Vagina (tissue), 2 donors: ENCODE measurements at regions not wholly inside any gene's neighbourhood (a gene's known extent, or its start where the extent isn't known, plus 50 kb on each side); places are given as distances from the start of the nearest gene placed in this dataset.

Source experiments
- DNase-seq, 2 donors: peaks; one replicate each; pipeline ENCODE4 v3.0.0-alpha.2; 2017; ENCODE audit errors: extremely low spot score in 2 of 2
- H3K27ac ChIP-seq: fragments of 200-600 bp; sonication (generic); one replicate; pipeline ENCODE4 v1.5.1; 2019
- H3K27me3 ChIP-seq: fragments of 200-600 bp; sonication (generic); one replicate; pipeline ENCODE4 v1.5.1; 2019
- H3K36me3 ChIP-seq, 2 donors: fragments of 200-600 bp; sonication (generic); one replicate each; pipeline ENCODE4 v1.5.1; 2017 to 2019
- H3K4me1 ChIP-seq: fragments of 200-600 bp; sonication (generic); one replicate; pipeline ENCODE4 v1.5.1; 2019
- H3K4me3 ChIP-seq, 2 donors: fragments of 200-600 bp; sonication (generic); 1 replicate in 1 of 2; 2 replicates in 1 of 2; pipeline ENCODE4 v1.5.1; 2016 to 2019
- H3K9me3 ChIP-seq: fragments of 200-600 bp; sonication (generic); one replicate; pipeline ENCODE4 v1.5.1; 2019
- POLR2A ChIP-seq, 2 donors: fragments of 450-650 bp; IDR thresholded peaks; one replicate each; pipeline ENCODE4 v1.6.1; 2017; ENCODE audit warnings: antibody characterized with exemption in 2 of 2, mild to moderate bottlenecking in 2 of 2, moderate library complexity in 2 of 2
- POLR2AphosphoS5 ChIP-seq, 2 donors: sonication (generic); formaldehyde crosslinking; IDR thresholded peaks; one replicate each; pipeline ENCODE4 v1.9.0; 2017; ENCODE audit warnings: antibody characterized with exemption in 2 of 2, mild to moderate bottlenecking in 2 of 2, low read depth in 1 of 2; ENCODE audit not compliant: insufficient read depth in 1 of 2
- intact Hi-C: fragments of 100-400 bp; cut with DNase I; formaldehyde crosslinking; loops from one replicate; pipeline ENCODE4 v1.15.1; 2023
- TF ChIP-seq, protein P1 (sequence below), 3 experiments: fragments of 450-650 bp in 2 of 3; fragments of 200-600 bp in 1 of 3; sonication (generic) in 1 of 3; IDR thresholded peaks; one replicate each; pipeline ENCODE4 v1.5.1; 2017 to 2019; ENCODE audit warnings: antibody characterized with exemption in 3 of 3, mild to moderate bottlenecking in 2 of 3, moderate library complexity in 2 of 3

GRCh38 chr10:46224414-46224682 lies 62.4 kb upstream of the ANTXRL start:
- Histone ChIP-seq H3K36me3 (no peaks in the 10 kb centered on the region), H3K27me3 (no peaks in the 10 kb centered on the region), H3K9me3 (no peaks in the 10 kb centered on the region), H3K4me1 (no peaks in the 10 kb centered on the region), H3K4me3 (no peak overlapping the region), H3K27ac (no peak overlapping the region)
- peak in 1 of 2 donors; percentile 55 for DNase-seq
- TF ChIP-seq, protein P1, sequence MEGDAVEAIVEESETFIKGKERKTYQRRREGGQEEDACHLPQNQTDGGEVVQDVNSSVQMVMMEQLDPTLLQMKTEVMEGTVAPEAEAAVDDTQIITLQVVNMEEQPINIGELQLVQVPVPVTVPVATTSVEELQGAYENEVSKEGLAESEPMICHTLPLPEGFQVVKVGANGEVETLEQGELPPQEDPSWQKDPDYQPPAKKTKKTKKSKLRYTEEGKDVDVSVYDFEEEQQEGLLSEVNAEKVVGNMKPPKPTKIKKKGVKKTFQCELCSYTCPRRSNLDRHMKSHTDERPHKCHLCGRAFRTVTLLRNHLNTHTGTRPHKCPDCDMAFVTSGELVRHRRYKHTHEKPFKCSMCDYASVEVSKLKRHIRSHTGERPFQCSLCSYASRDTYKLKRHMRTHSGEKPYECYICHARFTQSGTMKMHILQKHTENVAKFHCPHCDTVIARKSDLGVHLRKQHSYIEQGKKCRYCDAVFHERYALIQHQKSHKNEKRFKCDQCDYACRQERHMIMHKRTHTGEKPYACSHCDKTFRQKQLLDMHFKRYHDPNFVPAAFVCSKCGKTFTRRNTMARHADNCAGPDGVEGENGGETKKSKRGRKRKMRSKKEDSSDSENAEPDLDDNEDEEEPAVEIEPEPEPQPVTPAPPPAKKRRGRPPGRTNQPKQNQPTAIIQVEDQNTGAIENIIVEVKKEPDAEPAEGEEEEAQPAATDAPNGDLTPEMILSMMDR (IDR thresholded peaks at IDR 0.05): no peak
- TF ChIP-seq POLR2AphosphoS5 (IDR thresholded peaks at IDR 0.05; ENCODE audit: insufficient read depth in 1 of 2, low read depth in 1 of 2) (no peak), POLR2A (IDR thresholded peaks at IDR 0.05) (no peak)
- intact Hi-C loops: no loop called here

DNA sequence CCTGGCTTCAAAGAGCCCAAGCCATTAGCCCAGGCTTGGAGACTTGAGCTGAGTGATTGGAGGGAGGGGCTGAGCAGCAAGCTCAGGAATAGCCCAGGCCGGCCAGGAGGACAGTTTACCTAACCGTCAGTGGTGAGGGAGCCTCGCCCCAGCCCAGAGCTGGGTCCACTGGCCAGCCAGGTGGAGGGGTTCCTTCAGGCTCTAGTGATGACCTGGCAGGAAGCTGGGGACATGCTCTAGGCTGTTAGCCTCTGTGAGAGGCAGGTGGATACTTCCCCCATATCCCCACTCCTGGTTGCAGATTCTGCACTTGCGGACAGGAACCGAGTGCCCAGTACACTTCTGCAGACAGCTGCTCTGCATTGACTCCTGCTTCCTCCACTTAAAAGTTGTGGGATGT lies 61.2 kb upstream of the ANTXRL start:
- Histone ChIP-seq H3K4me3 (no peak overlapping the region), H3K27ac (no peak overlapping the region), H3K9me3 (no peaks in the 10 kb centered on the region), H3K27me3 (no peaks in the 10 kb centered on the region), H3K4me1 (no peaks in the 10 kb centered on the region), H3K36me3 (no peaks in the 10 kb centered on the region)
- TF ChIP-seq POLR2AphosphoS5 (IDR thresholded peaks at IDR 0.05; ENCODE audit: insufficient read depth in 1 of 2, low read depth in 1 of 2) (no peak), POLR2A (IDR thresholded peaks at IDR 0.05) (no peak)
- TF ChIP-seq, protein P1 (IDR thresholded peaks at IDR 0.05): no peak
- intact Hi-C loops: no loop called here
- no peak for DNase-seq

DNA sequence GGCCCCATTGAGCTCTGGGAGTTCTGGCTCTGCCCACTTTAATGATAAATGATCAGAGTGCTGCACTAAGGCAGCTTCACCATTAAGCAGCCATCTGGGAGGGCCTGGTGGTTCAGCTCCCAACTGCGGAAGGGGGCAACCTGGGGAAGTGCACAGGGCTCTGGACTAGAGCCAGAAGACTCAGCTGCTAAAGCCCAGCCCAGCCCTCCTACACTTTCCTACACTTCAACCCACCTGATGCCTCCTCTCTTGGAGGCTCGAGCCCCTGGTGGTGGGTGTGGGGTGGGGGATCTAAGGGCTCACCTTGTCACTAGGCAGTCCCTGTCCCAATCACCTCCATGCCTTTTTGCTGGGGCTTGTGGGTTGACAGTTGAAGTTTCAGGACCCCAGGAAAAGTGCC lies 60.6 kb upstream of the ANTXRL start:
- Histone ChIP-seq H3K27ac (no peak overlapping the region), H3K36me3 (no peaks in the 10 kb centered on the region), H3K4me3 (no peak overlapping the region), H3K4me1 (no peaks in the 10 kb centered on the region), H3K9me3 (no peaks in the 10 kb centered on the region), H3K27me3 (no peaks in the 10 kb centered on the region)
- intact Hi-C loops: no loop called here
- peak in 1 of 2 donors; percentile 77 for DNase-seq
- TF ChIP-seq, protein P1 (IDR thresholded peaks at IDR 0.05): no peak
- TF ChIP-seq POLR2A (IDR thresholded peaks at IDR 0.05) (no peak), POLR2AphosphoS5 (IDR thresholded peaks at IDR 0.05; ENCODE audit: insufficient read depth in 1 of 2, low read depth in 1 of 2) (no peak)

DNA sequence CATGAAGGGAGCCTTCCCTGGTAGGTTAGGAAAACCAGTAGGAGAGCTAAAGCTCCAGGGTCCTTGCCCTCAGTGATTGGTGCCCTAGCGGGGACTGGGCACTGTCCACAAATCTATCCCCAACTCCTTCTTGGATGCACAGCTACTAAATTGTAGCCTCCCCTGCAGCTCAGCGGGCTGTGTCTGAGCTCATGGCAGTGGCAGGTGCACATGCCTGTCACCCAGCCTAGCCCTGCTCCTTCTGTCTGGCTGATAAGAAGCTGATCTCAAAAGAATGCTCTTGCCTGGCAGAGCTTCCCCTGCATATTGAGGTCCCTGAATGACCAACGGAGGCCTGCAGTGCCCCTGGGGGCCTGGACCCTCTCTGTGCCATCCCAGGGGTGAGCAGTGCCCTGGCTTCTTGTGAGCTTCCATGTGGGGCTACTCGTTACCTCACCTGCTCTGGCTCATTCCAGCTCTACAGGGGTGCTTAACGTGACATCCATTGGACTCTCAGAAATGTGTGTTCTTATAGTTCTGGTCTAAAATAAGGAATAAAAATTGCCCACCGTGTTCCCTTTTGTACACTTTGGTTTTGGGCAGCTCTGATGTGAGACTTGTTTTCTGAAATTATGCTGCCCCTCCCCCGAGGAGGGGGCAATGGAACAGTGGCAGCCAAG lies 59.8 kb upstream of the ANTXRL start:
- peak; percentile 67 to 90 for DNase-seq

DNA sequence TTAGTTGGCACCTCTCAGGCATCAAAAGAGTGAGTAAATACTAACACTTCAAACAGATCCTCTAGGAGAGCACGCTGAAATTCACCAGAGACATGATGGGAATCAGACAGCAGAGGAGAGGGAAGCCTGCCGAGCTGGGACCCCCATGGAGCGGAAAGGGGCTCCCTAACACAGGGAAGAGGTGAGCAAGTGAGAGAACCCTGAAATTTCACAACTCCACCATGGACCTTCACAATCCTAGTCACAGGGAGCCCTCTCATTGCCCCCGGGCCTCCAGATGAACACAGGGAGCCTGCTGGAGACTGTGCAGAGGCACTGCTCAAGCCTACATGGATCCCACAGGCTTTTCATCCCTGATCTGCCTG lies 59.2 kb upstream of the ANTXRL start:
- no peaks in the 10 kb centered on the region for H3K9me3 ChIP-seq
- DNase-seq: peak; percentile 28 to 70
- H3K4me1 ChIP-seq: no peaks in the 10 kb centered on the region
- TF ChIP-seq, protein P1 (IDR thresholded peaks at IDR 0.05): no peak
- TF ChIP-seq POLR2AphosphoS5 (IDR thresholded peaks at IDR 0.05; ENCODE audit: insufficient read depth in 1 of 2, low read depth in 1 of 2): no peak
- H3K36me3 ChIP-seq: no peaks in the 10 kb centered on the region
- no peaks in the 10 kb centered on the region for H3K27me3 ChIP-seq
- no peak overlapping the region for H3K27ac ChIP-seq
- intact Hi-C loops: no loop called here
- no peak overlapping the region for H3K4me3 ChIP-seq

More for the DNA sequence above, 59.8 kb upstream of the ANTXRL start:
- H3K9me3 ChIP-seq: no peaks in the 10 kb centered on the region
- intact Hi-C loops: no loop called here
- H3K27ac ChIP-seq: no peak overlapping the region
- H3K27me3 ChIP-seq: no peaks in the 10 kb centered on the region
- no peak overlapping the region for H3K4me3 ChIP-seq
- TF ChIP-seq, protein P1 (IDR thresholded peaks at IDR 0.05): no peak
- no peak for TF ChIP-seq POLR2AphosphoS5 (IDR thresholded peaks at IDR 0.05; ENCODE audit: insufficient read depth in 1 of 2, low read depth in 1 of 2)
- no peak for TF ChIP-seq POLR2A (IDR thresholded peaks at IDR 0.05)
- no peaks in the 10 kb centered on the region for H3K4me1 ChIP-seq
- H3K36me3 ChIP-seq: no peaks in the 10 kb centered on the region
